Tibial nerve (tissue), 4 donors: ENCODE measurements at regions not wholly inside any gene's neighbourhood (a gene's known extent, or its start where the extent isn't known, plus 50 kb on each side); places are given as distances from the start of the nearest gene placed in this dataset.

Source experiments
- DNase-seq, 2 donors: peaks; one replicate each; pipeline ENCODE4 v3.0.0-alpha.2; 2019; ENCODE audit warnings: low spot score in 2 of 2
- H3K27ac ChIP-seq, 4 donors: fragments of 200-600 bp; sonication (generic) in 3 of 4; one replicate each; pipeline ENCODE4 v1.5.1; 2017 to 2019; ENCODE audit warnings: mild to moderate bottlenecking in 1 of 4
- H3K27me3 ChIP-seq, 2 donors: fragments of 200-600 bp; sonication (generic) in 1 of 2; one replicate each; pipeline versions ENCODE4 v1.5.1 to v1.6.0; 2017 to 2019
- H3K36me3 ChIP-seq, 3 donors: fragments of 200-600 bp; sonication (generic); one replicate each; pipeline ENCODE4 v1.5.1; 2018 to 2019
- H3K4me1 ChIP-seq, 4 donors: fragments of 200-600 bp; sonication (generic) in 3 of 4; one replicate each; pipeline ENCODE4 v1.5.1; 2017 to 2019
- H3K4me3 ChIP-seq, 4 donors: fragments of 200-600 bp; sonication (generic) in 3 of 4; one replicate each; pipeline ENCODE4 v1.5.1; 2017 to 2019; ENCODE audit warnings: mild to moderate bottlenecking in 1 of 4, moderate library complexity in 1 of 4
- H3K9me3 ChIP-seq, 4 donors: fragments of 200-600 bp; sonication (generic) in 3 of 4; one replicate each; pipeline ENCODE4 v1.5.1; 2017 to 2019
- CTCF ChIP-seq, 5 experiments: fragments of 200-600 bp in 3 of 5; fragments of 450-650 bp in 2 of 5; sonication (generic) in 3 of 5; IDR thresholded peaks; one replicate each; pipeline ENCODE4 v1.5.1; 2016 to 2019; ENCODE audit warnings: antibody characterized with exemption in 5 of 5, mild to moderate bottlenecking in 3 of 5, moderate library complexity in 2 of 5
- EP300 ChIP-seq, 2 donors: sonication (generic); formaldehyde crosslinking; IDR thresholded peaks; one replicate each; pipeline ENCODE4 v1.6.1; 2017; ENCODE audit warnings: antibody characterized with exemption in 2 of 2, mild to moderate bottlenecking in 1 of 2
- POLR2A ChIP-seq, 2 donors: fragments of 450-650 bp; IDR thresholded peaks; one replicate each; pipeline ENCODE4 v1.6.1; 2017; ENCODE audit warnings: antibody characterized with exemption in 2 of 2, mild to moderate bottlenecking in 2 of 2, moderate library complexity in 2 of 2
- WGBS, 2 donors: methylation state at CpG; one replicate each; pipeline ENCODE4 v1.1.5; 2018; 5-methylcytosine and 5-hydroxymethylcytosine counted together

DNA sequence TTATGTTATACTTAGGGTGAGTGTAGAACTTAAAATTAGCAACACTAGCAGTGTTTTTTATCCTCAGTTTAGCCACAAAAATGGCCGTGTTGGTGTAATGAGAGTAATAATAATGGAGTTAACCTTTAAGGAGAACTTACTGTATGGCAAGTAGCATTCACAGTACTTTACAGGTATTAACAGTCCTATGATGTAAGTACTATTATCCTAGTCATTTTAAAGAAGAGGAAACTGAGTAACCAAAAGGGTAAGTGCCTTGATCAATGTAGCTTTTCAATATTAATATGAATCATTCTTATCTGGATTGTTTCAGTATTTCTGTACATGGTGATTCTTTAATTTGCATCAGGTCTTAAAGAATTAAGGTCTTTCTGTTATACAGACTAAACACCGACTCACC, 170.3 kb downstream of the CD47 start:
- Histone ChIP-seq H3K36me3 (no peaks in the 10 kb centered on the region), H3K4me1 (no peaks in the 10 kb centered on the region), H3K27me3 (no peaks in the 10 kb centered on the region), H3K4me3 (no peak overlapping the region), H3K27ac (no peak overlapping the region), H3K9me3 (no peaks in the 10 kb centered on the region)
- DNase-seq: no peak
- no peak for TF ChIP-seq CTCF (IDR thresholded peaks at IDR 0.05)
- no peak for TF ChIP-seq EP300 (IDR thresholded peaks at IDR 0.05)
- TF ChIP-seq POLR2A (IDR thresholded peaks at IDR 0.05): no peak
- 82 to 87% methylated on average over 2 of the region's 2 CpGs for WGBS, 2 donors

GRCh38 chr3:107919239-107919638, 171.6 kb downstream of the CD47 start:
- Histone ChIP-seq H3K27ac (no peak overlapping the region), H3K36me3 (no peaks in the 10 kb centered on the region), H3K4me1 (no peaks in the 10 kb centered on the region), H3K4me3 (no peak overlapping the region), H3K9me3 (no peaks in the 10 kb centered on the region), H3K27me3 (no peaks in the 10 kb centered on the region)
- WGBS, 2 donors: 70 to 73% methylated on average over 3 of the region's 3 CpGs
- TF ChIP-seq POLR2A (IDR thresholded peaks at IDR 0.05) (no peak), EP300 (IDR thresholded peaks at IDR 0.05) (no peak), CTCF (IDR thresholded peaks at IDR 0.05) (no peak)
- DNase-seq: no peak

DNA sequence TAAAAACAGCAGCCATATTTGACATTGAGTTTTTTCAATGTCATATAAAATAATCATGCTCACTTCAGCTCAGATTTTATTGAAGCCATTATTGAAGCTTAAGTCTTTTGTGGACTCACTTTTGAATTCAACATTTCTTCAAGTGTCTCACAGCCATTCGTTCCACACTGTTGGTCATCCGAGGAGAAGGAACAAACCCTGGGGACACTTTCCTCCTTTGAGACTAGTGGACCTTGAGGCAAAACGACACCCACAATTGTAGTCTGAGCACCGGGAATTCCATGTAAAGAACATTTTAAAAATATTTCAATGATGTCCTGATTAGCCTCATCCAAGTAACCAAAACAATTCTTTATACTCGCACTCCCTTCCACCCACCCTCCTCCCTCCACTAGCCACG, 174.7 kb downstream of the CD47 start:
- DNase-seq: no peak
- no peak for TF ChIP-seq EP300 (IDR thresholded peaks at IDR 0.05)
- TF ChIP-seq CTCF (IDR thresholded peaks at IDR 0.05): no peak
- TF ChIP-seq POLR2A (IDR thresholded peaks at IDR 0.05): no peak
- 74 to 76% methylated on average over 6 of the region's 6 CpGs for WGBS, 2 donors
- H3K27me3 ChIP-seq: no peaks in the 10 kb centered on the region
- no peaks in the 10 kb centered on the region for H3K9me3 ChIP-seq
- H3K36me3 ChIP-seq: no peaks in the 10 kb centered on the region
- H3K4me1 ChIP-seq: no peaks in the 10 kb centered on the region
- no peak overlapping the region for H3K4me3 ChIP-seq
- no peak overlapping the region for H3K27ac ChIP-seq

GRCh38 chr3:107915706-107916105, 175.1 kb downstream of the CD47 start:
- Histone ChIP-seq H3K4me1 (no peaks in the 10 kb centered on the region), H3K36me3 (no peaks in the 10 kb centered on the region), H3K27ac (no peak overlapping the region), H3K4me3 (no peak overlapping the region), H3K27me3 (no peaks in the 10 kb centered on the region), H3K9me3 (no peaks in the 10 kb centered on the region)
- WGBS, 2 donors: 96 to 98% methylated on average over 1 of the region's 1 CpG
- no peak for TF ChIP-seq POLR2A (IDR thresholded peaks at IDR 0.05)
- no peak for TF ChIP-seq EP300 (IDR thresholded peaks at IDR 0.05)
- no peak for TF ChIP-seq CTCF (IDR thresholded peaks at IDR 0.05)
- no peak for DNase-seq

DNA sequence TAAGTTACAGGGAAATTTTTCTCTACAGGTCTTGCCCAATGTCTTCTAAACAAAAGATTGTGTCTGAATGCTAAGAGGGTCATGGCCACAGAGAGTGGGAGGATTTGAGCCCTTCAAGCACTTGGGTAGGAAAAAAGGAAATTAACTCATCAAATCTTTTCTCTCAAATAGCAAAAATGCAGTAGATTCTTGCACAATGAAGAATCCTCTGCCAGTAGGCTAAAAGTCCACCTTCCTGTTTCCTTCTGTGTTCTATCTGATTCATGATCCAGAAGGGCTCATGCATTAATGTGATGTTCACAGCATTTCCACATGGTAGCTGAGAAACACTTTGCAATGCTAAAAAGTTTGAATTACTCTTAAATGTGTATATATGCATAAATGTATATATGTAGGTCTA, 177.1 kb downstream of the CD47 start:
- no peaks in the 10 kb centered on the region for H3K9me3 ChIP-seq
- no peak overlapping the region for H3K27ac ChIP-seq
- H3K4me1 ChIP-seq: no peaks in the 10 kb centered on the region
- H3K36me3 ChIP-seq: no peaks in the 10 kb centered on the region
- H3K27me3 ChIP-seq: no peaks in the 10 kb centered on the region
- TF ChIP-seq EP300 (IDR thresholded peaks at IDR 0.05) (no peak), POLR2A (IDR thresholded peaks at IDR 0.05) (no peak), CTCF (IDR thresholded peaks at IDR 0.05) (no peak)
- no peak overlapping the region for H3K4me3 ChIP-seq
- no peak for DNase-seq
